ENCODE measurements at regions not wholly inside any gene's neighbourhood (a gene's known extent, or its start where the extent isn't known, plus 50 kb on each side); places are given as distances from the start of the nearest gene placed in this dataset.
"Not testable (repeated sequence)": the region's sequence is repeated elsewhere in the genome, so short reads cannot be mapped to it uniquely, and the experiment has no call there.

DNA sequence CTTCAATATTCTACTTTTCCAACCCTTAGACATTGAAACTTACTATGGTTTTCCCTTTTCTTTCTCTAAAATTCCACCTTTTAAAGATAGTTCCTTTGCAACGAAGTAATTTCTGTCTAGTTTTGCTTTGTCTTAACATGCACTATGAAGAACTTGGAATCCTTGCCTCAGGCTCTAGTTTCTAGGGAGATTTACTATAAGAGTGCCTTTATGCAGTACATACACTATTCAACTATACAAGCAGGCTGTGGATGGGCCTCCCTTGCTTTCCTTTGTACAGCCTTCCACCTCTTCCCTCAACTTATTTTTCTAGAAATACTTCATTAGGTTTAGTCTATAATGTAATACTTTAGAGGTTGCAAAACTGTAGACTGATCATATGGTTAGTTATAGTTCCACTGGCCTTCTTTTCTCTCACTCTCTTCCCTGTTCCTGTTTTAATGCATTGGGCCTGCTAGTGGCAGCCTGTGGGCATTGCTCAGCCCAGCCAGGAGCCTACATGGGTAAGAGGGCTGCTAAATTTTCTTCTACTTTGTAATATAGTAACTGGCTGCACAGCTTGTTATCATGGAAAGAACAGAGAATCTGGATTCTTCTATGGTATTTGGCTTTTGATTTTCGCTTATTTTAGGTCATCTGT lies 100.2 kb downstream of the C11orf87 start:
- Mint-ChIP-seq H3K9me3 (peaks cover 0 to 31% (median 7%) of the 10 kb centered on the region in 8 donors), H3K4me1 (no peaks in the 10 kb centered on the region), H3K27me3 (no peaks in the 10 kb centered on the region), H3K27ac (no peak overlapping the region), H3K36me3 (no peaks in the 10 kb centered on the region), H3K4me3 (no peak overlapping the region)
- intact Hi-C loops (cut with micrococcal nuclease) = no loop called here
- Histone ChIP-seq H3K4me3 (ENCODE audit: low read length in 2 of 2) (no peak overlapping the region), H3K27me3 (ENCODE audit: insufficient read depth, low read length) (no peaks in the 10 kb centered on the region), H3K27ac (ENCODE audit: low read depth, low read length) (no peak overlapping the region), H3K4me1 (ENCODE audit: insufficient read depth, low read length) (no peaks in the 10 kb centered on the region), H3K36me3 (ENCODE audit: insufficient read depth, low read length) (no peaks in the 10 kb centered on the region), H3K9me3 (ENCODE audit: control insufficient read depth in 1 of 2, low read length in 2 of 2) (no peaks in the 10 kb centered on the region)
- CTCF ChIA-PET (ENCODE audit: partially characterized antibody) = no interaction called here
- no peak for DNase-seq
- POLR2A ChIA-PET (ENCODE audit: partially characterized antibody) = no interaction called here

DNA sequence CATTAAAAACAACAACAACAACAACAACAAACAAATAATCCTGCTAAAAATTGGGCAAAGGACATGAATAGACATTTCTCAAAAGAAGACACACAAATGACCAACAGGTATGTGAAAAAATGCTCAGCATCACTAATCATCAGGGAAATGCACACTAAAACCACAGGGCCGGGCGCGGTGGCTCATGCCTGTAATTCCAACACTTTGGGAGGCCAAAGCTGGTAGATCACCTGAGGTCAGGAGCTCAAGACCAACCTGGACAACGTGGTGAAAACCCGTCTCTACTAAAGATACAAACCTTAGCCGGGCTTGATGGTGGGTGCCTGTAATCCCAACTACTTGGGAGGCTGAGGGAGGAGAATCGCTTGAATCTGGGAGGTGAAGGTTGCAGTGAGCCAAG lies 103.6 kb downstream of the C11orf87 start:
- H3K4me3 Mint-ChIP-seq; H3K27ac ChIP-seq (ENCODE audit: low read depth, low read length); POLR2A ChIA-PET (ENCODE audit: partially characterized antibody); H3K4me1 ChIP-seq (ENCODE audit: insufficient read depth, low read length); H3K36me3 ChIP-seq (ENCODE audit: insufficient read depth, low read length); H3K4me3 ChIP-seq (ENCODE audit: low read length in 2 of 2); intact Hi-C loops (cut with micrococcal nuclease); H3K27ac Mint-ChIP-seq; H3K27me3 Mint-ChIP-seq; CTCF ChIA-PET (ENCODE audit: partially characterized antibody); H3K9me3 ChIP-seq (ENCODE audit: control insufficient read depth in 1 of 2, low read length in 2 of 2); H3K27me3 ChIP-seq (ENCODE audit: insufficient read depth, low read length); H3K36me3 Mint-ChIP-seq; H3K4me1 Mint-ChIP-seq; DNase-seq: not testable (repeated sequence)
- peaks cover 0 to 21% (median 9%) of the 10 kb centered on the region in 8 donors for H3K9me3 Mint-ChIP-seq

DNA sequence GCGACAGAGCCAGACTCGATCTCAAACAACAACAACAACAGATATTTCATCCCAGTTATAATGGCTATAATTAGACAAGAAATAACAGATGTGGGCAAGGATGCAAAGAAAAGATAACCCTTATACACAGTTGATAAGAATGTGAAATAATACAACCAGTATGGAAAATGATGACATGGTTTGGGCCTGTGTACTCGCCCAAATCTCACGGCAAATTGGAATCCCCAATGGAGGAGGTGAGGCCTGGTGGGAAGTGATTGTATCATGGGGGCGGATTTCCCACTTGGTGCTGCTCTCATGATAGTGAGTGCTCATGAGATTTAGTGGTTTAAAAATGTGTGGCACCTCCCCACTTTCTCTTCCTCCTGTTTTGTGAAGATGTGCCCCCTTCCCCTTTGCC lies 104.1 kb downstream of the C11orf87 start:
- Mint-ChIP-seq H3K4me3 (no peak overlapping the region), H3K4me1 (no peaks in the 10 kb centered on the region), H3K36me3 (no peaks in the 10 kb centered on the region), H3K9me3 (peaks cover 0 to 21% (median 9%) of the 10 kb centered on the region in 8 donors), H3K27ac (no peak overlapping the region), H3K27me3 (no peaks in the 10 kb centered on the region)
- intact Hi-C loops (cut with micrococcal nuclease) = no loop called here
- no peaks in the 10 kb centered on the region for H3K4me1 ChIP-seq (ENCODE audit: insufficient read depth, low read length)
- no peak overlapping the region for H3K4me3 ChIP-seq (ENCODE audit: low read length in 2 of 2)
- ChIA-PET POLR2A (ENCODE audit: partially characterized antibody) (no interaction called here), CTCF (ENCODE audit: partially characterized antibody) (no interaction called here)
- H3K9me3 ChIP-seq (ENCODE audit: control insufficient read depth in 1 of 2, low read length in 2 of 2) = no peaks in the 10 kb centered on the region
- no peak overlapping the region for H3K27ac ChIP-seq (ENCODE audit: low read depth, low read length)
- no peaks in the 10 kb centered on the region for H3K36me3 ChIP-seq (ENCODE audit: insufficient read depth, low read length)
- DNase-seq = no peak
- no peaks in the 10 kb centered on the region for H3K27me3 ChIP-seq (ENCODE audit: insufficient read depth, low read length)

DNA sequence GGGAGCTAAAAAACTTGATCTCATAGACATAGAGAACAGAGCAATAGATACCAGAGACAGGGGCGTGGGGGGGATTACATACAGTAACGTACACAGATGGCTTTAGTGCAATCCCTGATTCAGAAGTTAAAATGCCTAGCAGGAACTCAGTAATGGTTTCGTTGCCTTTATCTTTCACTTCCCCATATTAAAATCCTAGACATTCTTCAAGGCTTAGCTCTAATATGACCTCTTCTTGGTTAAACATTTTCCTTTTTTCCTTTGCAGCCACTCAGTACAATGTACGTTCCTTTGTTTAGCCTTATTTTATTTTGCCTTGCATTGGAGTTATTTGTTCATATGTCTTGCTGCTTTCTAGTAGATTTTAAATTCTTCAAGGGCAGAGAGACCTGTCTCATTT lies 104.9 kb downstream of the C11orf87 start:
- ChIA-PET POLR2A (ENCODE audit: partially characterized antibody) (no interaction called here), CTCF (ENCODE audit: partially characterized antibody) (no interaction called here)
- no peaks in the 10 kb centered on the region for H3K36me3 ChIP-seq (ENCODE audit: insufficient read depth, low read length)
- DNase-seq = no peak
- no peaks in the 10 kb centered on the region for H3K4me1 ChIP-seq (ENCODE audit: insufficient read depth, low read length)
- no peaks in the 10 kb centered on the region for H3K9me3 ChIP-seq (ENCODE audit: control insufficient read depth in 1 of 2, low read length in 2 of 2)
- H3K4me3 ChIP-seq (ENCODE audit: low read length in 2 of 2) = no peak overlapping the region
- Mint-ChIP-seq H3K9me3 (peaks cover 0 to 21% (median 9%) of the 10 kb centered on the region in 8 donors), H3K27me3 (no peaks in the 10 kb centered on the region), H3K4me3 (no peak overlapping the region), H3K27ac (no peak overlapping the region), H3K36me3 (no peaks in the 10 kb centered on the region), H3K4me1 (no peaks in the 10 kb centered on the region)
- H3K27me3 ChIP-seq (ENCODE audit: insufficient read depth, low read length) = no peaks in the 10 kb centered on the region
- no peak overlapping the region for H3K27ac ChIP-seq (ENCODE audit: low read depth, low read length)
- intact Hi-C loops (cut with micrococcal nuclease) = no loop called here

DNA sequence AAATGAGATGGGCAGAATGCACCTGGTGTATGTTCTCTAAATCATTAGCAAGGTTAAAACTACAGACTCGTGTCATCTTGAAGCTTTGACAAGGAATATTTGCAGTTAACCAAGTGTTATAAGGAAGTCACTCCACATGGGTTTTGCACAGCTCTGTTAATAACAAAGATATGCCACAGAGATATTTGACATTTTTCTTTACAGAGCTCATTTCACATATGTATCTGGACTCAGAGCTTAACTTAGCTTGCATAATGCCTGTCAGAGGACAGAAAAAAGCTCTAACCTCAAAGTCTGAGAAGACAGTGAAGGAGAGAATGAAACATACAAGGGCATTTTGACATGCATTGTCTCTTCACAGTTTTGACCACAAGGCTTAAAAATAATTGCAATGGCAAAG lies 105.5 kb downstream of the C11orf87 start:
- Histone ChIP-seq H3K27me3 (ENCODE audit: insufficient read depth, low read length) (no peaks in the 10 kb centered on the region), H3K9me3 (ENCODE audit: control insufficient read depth in 1 of 2, low read length in 2 of 2) (no peaks in the 10 kb centered on the region), H3K4me1 (ENCODE audit: insufficient read depth, low read length) (no peaks in the 10 kb centered on the region), H3K4me3 (ENCODE audit: low read length in 2 of 2) (no peak overlapping the region), H3K36me3 (ENCODE audit: insufficient read depth, low read length) (no peaks in the 10 kb centered on the region), H3K27ac (ENCODE audit: low read depth, low read length) (no peak overlapping the region)
- Mint-ChIP-seq H3K36me3 (no peaks in the 10 kb centered on the region), H3K4me1 (no peaks in the 10 kb centered on the region), H3K9me3 (peaks cover 3 to 21% (median 8%) of the 10 kb centered on the region in 8 donors), H3K4me3 (no peak overlapping the region), H3K27me3 (no peaks in the 10 kb centered on the region), H3K27ac (no peak overlapping the region)
- CTCF ChIA-PET (ENCODE audit: partially characterized antibody) = no interaction called here
- no peak for DNase-seq
- POLR2A ChIA-PET (ENCODE audit: partially characterized antibody) = no interaction called here
- intact Hi-C loops (cut with micrococcal nuclease) = no loop called here

DNA sequence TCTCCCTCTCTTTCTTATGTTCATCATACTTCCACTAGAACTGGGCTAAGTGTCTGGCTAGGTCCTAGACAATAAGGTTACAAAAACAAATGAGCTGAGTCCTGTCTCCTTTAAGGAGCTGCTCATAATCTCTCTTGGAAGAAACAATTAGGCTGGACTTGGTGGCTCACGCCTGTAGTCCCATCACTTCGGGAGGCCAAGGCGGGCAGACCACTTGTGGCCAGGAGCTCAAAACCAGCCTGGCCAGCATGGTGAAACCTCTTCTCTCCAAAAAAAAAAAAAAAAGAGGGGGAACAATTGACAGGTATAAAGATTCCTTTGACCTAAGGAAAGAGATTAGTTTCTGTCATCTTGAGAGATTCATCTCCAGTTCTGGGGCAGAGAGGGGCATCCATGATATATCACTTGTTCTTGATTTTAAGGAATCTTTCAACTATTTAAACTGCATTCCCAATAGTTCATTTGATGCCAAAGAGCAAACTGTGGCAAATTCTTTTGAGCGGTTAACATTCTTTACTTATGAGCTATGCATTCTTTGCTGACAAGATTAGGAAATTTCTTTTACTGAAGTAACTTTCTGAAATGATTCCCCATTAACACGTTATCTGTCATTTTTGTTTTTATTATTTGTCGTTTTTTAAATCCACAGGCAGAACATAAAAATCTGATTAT lies 125.5 kb downstream of the C11orf87 start:
- Histone ChIP-seq H3K4me3 (ENCODE audit: low read length in 2 of 2) (no peak overlapping the region), H3K9me3 (ENCODE audit: control insufficient read depth in 1 of 2, low read length in 2 of 2) (no peaks in the 10 kb centered on the region), H3K36me3 (ENCODE audit: insufficient read depth, low read length) (no peaks in the 10 kb centered on the region), H3K27ac (ENCODE audit: low read depth, low read length) (no peak overlapping the region), H3K4me1 (ENCODE audit: insufficient read depth, low read length) (no peaks in the 10 kb centered on the region), H3K27me3 (ENCODE audit: insufficient read depth, low read length) (no peaks in the 10 kb centered on the region)
- intact Hi-C loops (cut with micrococcal nuclease) = no loop called here
- Mint-ChIP-seq H3K36me3 (no peaks in the 10 kb centered on the region), H3K27ac (no peak overlapping the region), H3K27me3 (no peaks in the 10 kb centered on the region), H3K9me3 (peaks cover 0 to 14% (median 6%) of the 10 kb centered on the region in 8 donors), H3K4me1 (no peaks in the 10 kb centered on the region), H3K4me3 (no peak overlapping the region)
- DNase-seq = no peak
- POLR2A ChIA-PET (ENCODE audit: partially characterized antibody) = no interaction called here
- CTCF ChIA-PET (ENCODE audit: partially characterized antibody) = no interaction called here

DNA sequence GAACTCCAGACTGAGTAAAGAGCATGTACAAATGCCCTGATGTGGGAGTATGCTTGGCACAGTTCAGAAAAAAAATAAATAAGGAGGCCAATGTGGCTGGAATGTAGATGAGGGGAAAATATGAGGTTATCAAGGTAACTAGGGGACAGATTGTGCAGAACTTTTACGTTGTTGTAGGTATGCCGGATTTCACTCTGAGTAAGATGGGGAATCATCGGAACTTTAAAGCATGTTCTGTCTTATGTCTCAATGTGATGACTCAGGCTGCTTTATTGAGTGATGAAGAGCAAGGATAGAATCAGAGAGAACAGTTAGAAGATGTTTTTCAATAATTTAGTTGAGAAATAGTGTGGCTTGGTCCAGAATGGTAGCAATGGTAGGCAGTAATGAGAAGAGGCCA lies 130.4 kb downstream of the C11orf87 start:
- CTCF ChIA-PET (ENCODE audit: partially characterized antibody) = no interaction called here
- Mint-ChIP-seq H3K27ac (no peak overlapping the region), H3K9me3 (peaks cover 0 to 7% (median 2%) of the 10 kb centered on the region in 8 donors), H3K4me3 (no peak overlapping the region), H3K36me3 (no peaks in the 10 kb centered on the region), H3K27me3 (no peaks in the 10 kb centered on the region), H3K4me1 (no peaks in the 10 kb centered on the region)
- no peak overlapping the region for H3K4me3 ChIP-seq (ENCODE audit: low read length in 2 of 2)
- POLR2A ChIA-PET (ENCODE audit: partially characterized antibody) = no interaction called here
- no peaks in the 10 kb centered on the region for H3K4me1 ChIP-seq (ENCODE audit: insufficient read depth, low read length)
- no peaks in the 10 kb centered on the region for H3K36me3 ChIP-seq (ENCODE audit: insufficient read depth, low read length)
- intact Hi-C loops (cut with micrococcal nuclease) = no loop called here
- H3K27ac ChIP-seq (ENCODE audit: low read depth, low read length) = no peak overlapping the region
- no peaks in the 10 kb centered on the region for H3K27me3 ChIP-seq (ENCODE audit: insufficient read depth, low read length)
- H3K9me3 ChIP-seq (ENCODE audit: control insufficient read depth in 1 of 2, low read length in 2 of 2) = no peaks in the 10 kb centered on the region
- no peak for DNase-seq

Data from CD4-positive, alpha-beta memory T cell (primary cell).